GM19372 (cell line): ENCODE measurements at regions not wholly inside any gene's neighbourhood (a gene's known extent, or its start where the extent isn't known, plus 50 kb on each side); places are given as distances from the start of the nearest gene placed in this dataset.
A peak's percentile ranks its signal among the peaks of the same experiment; 100 is the strongest.
"Not testable (repeated sequence)": the region's sequence is repeated elsewhere in the genome, so short reads cannot be mapped to it uniquely, and the experiment has no call there.

Experiments
- ATAC-seq: cut with Tn5 transposase; IDR thresholded peaks from one replicate; pipeline ENCODE4 v1.9.1; 2021; ENCODE audit warnings: mild to moderate bottlenecking, low read depth, moderate library complexity; ENCODE audit not compliant: unreplicated experiment

- no peak for ATAC-seq
These were observed 105.0 kb upstream of the PRSS3 start for GRCh38 chr9:33690143-33690933.

- ATAC-seq: no peak
These were observed 100.1 kb upstream of the PRSS3 start for GRCh38 chr9:33695299-33695698.

DNA sequence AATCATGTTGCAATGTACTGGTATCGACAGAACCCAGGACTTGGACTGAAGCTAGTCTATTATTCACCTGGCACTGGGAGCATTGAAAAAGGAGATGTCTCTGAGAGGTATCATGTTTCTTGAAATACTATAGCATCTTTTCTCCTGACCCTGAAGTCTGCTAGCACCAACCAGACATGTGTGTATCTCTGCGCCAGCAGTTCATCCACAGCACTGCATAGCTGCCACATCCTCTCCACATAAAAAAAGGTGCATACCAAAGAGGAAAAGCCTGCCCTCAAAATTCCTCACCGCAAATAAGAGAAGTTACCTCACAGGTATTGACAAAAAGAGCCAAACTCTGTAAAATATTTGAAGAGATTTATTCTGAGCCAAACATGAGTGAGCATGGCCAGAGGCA is 99.5 kb upstream of the PRSS3 start:
- no peak for ATAC-seq

DNA sequence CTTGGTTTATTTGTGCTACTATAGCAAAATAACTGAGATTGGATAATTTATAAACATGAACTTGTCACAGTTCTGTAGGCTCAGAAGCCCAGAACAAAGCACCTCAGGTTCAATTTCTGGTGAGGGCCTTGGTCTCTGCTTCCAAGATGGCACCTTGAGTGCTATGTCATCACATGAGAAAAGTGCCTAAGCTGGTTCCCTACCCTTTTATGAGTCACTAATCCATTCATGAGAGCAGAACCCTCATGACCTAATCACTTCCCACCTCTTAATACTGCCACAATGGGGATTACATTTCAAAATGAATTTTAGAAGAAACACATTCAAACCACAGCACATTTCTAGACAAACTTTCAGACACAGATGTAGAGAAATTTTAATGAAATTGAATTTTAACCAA is 98.2 kb upstream of the PRSS3 start:
- no peak for ATAC-seq

DNA sequence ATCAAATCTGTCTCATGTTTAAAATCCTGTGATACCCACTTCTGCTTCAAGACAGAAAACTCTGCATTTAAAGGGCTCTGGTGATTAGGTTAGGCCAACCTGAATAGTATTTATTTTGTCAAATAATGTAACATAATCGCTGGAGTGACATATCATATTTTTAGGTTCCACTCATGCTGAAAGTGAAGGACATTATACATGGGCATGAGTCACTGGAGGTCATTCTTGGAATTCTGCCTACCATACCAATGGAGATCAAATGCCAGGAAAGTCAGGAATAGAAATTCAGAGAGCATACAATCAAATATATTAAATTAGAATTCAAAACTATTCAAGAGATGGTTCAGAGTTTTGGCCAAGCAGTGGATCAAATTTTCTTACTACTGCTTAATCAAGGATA is 97.1 kb upstream of the PRSS3 start:
- no peak for ATAC-seq

DNA sequence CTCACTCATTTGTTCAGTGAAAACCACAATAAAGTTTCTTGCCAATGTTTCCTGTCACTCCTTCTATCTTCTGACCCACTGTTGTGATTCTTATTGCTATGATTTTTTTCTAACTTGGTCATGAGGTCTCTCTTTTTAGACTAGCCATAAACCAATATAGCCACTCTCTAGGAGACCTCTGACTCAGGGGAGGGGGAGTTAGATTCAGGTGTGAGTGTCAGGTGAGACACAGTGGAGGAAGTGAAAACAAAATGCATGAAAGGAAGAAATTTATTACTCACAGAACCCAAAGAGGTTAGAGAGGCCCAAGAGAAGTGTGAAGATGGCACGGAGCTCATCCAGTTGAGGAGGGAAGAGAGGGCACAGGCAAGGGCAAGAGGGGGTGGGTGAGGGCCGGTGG is 94.4 kb upstream of the PRSS3 start:
- not testable (repeated sequence) for ATAC-seq

GRCh38 chr9:33703430-33704102 is 91.8 kb upstream of the PRSS3 start:
- no peak for ATAC-seq

GRCh38 chr9:33705440-33705839 is 89.9 kb upstream of the PRSS3 start:
- ATAC-seq: not testable (repeated sequence)

- ATAC-seq: no peak
These were observed 86.9 kb upstream of the PRSS3 start for GRCh38 chr9:33708441-33708840.

GRCh38 chr9:33709269-33709668 is 86.1 kb upstream of the PRSS3 start:
- ATAC-seq: no peak

- ATAC-seq: not testable (repeated sequence)
These were observed 83.9 kb upstream of the PRSS3 start for GRCh38 chr9:33711418-33711817.

DNA sequence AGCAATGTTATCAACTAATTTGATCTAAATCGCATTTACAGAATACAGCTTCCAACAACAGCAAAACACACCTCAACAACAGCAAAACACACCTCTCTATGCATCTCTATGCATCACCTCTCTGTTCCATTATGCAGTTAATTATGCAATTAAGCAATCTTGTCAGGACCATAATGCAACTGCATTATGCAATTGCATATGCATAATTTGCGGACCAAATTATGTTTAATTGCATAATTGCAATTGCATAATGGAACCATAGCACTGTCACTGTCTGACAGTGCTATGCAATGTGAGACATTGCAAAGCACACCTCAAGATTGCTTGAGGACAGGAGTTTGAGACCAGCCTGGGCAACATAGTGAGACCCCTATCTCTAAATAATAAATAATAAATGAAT is 80.4 kb upstream of the PRSS3 start:
- ATAC-seq: no peak

DNA sequence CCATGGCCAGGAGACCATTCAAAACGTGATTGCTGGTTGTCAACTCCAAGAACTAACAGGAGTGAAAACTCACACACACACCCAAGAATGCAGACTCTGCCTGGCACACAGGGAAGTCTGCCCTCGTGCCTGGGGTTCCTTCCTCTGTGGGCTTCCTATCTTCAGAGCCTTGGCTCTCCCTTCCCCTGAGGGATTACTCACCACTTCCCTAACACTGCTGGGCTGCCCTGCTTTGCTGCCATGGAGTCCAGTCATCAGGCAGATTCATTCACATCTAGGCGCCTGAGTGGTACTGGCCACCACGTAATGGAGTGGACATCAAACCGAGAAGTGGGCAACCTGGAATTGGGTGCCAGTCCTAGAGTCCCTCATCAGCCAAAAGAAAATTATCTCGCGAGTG is 76.4 kb upstream of the PRSS3 start:
- ATAC-seq: no peak

- ATAC-seq: no peak
These were observed 75.6 kb upstream of the PRSS3 start for GRCh38 chr9:33719581-33720374.

DNA sequence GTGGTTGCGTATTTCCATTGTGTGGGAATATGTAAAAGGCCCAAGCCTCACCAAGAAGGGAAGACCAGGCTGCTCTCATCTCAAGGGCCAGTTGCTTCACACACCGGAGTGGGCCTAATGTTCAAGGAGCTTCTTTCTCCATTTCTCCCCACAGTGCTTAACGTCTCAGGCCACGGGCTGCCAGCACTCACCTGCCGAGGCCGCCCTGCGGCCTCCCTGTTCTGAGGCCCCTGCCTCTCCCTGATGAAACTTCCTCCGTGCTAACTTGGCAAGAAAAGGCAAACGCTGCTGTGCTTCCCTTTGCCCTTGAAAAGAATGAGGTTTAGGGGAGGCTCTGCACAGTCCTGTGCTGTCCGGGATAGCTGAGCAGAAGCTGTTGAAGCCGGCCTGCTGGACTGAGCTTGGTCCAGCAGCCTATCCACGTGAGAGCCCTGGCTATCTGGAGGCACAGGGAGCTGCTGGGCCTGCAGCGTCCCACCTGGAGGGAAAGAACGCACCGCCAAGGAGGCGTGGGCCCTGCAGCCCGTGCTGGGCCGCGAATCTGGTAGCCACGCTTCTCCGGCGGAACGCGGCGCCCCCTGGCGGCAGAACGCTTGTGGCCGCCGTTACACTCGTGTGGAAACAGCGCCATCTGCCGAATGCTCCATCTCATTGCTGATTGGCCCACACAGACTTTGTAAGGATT is 73.5 kb upstream of the PRSS3 start:
- peak; percentile 59 for ATAC-seq

DNA sequence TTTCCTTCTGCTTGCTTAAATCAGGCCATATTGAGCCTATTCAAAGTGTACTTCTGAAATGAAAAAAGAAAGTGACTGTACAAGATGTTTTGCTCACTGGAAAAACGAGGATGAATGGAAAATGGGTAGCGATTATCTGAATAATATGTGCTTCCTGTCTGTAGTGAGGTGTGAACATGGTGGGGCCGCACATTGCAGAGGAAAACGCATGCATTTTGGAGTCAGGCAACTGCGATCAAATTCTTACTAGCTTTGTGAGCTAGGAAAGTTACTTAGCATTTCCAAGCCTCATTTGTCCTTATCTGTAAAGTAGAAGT is 73.0 kb upstream of the PRSS3 start:
- no peak for ATAC-seq

- no peak for ATAC-seq
These were observed 66.7 kb upstream of the PRSS3 start for GRCh38 chr9:33728613-33729012.

- no peak for ATAC-seq
These were observed 64.2 kb upstream of the PRSS3 start for GRCh38 chr9:33731142-33731541.

DNA sequence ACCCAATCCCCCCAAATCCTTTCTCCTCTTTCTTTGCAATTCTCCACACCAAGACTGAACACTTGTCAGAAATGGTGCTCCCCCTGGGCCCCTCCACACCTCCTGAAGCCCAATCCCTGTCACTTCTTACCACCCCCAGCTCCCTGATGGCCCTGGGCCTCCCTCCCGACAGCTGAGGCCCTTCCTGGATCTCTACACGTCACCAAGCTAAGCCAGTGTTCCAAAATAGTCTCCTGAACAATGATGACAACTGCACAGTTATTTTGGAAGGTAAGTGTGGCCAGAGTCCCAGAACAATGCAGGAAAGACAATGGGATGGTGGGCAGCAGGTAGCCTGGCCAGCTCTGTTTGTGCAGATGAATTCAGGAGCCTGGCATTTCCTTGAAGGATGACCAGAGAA is 63.7 kb upstream of the PRSS3 start:
- ATAC-seq: no peak

DNA sequence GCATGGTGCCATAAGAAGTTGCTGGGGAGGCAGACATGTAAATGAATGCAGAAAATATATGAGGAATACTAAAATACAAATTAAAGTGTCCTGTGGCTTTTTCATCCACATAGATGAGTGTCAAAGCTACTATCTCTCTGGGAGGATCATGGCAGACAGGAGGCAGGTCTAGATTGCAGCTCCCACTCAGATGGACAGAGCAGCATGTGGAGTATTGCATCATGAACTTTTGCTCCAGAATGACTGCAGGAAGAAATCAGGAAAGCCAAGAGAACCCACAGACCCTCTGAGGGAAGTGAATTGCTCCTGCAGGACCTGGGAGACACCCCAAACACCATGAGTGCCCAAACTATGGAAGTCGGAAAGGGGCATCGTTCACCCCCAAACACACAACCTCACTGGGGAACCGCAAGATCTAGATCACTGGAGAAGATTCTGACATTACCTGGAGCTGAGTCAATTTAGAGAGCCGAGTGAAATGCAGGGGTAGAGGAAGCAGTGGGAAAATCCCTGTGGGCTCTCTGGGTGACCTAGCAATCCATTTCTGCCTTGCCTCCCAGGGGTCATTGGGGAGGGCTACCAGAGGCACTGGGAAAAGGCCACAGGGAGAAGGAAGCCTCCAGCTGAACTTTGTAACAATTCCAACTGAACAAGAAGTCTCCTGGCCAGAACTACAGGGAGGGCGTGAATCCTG is 61.0 kb upstream of the PRSS3 start:
- not testable (repeated sequence) for ATAC-seq
